A549 (cell line): ENCODE measurements at regions not wholly inside any gene's neighbourhood (a gene's known extent, or its start where the extent isn't known, plus 50 kb on each side); places are given as distances from the start of the nearest gene placed in this dataset.

Source experiments
- ATAC-seq, 2 experiments: fragments of 200-7000 bp in 1 of 2; fragments of >200 bp in 1 of 2; cut with Nextera tagmentation in 1 of 2; cut with Tn5 transposase in 1 of 2; 3 replicates each; pipeline versions ENCODE4 v1.8.0 to v1.9.1; 2018 to 2020; ENCODE audit warnings: mild to moderate bottlenecking in 1 of 2, moderate library complexity in 1 of 2
- CTCF ChIA-PET: fragments of 300-600 bp; sonication (Branson Sonifier 250); formaldehyde crosslinking; extraction: SDS; loops from one replicate; lab custom pipeline; 2021; ENCODE audit warnings: antibody characterized with exemption, inconsistent platforms; lab: Yijun Ruan, JAX
- POLR2A ChIA-PET: fragments of 350-600 bp; formaldehyde crosslinking; extraction: SDS; loops from one replicate; lab custom pipeline; 2021; ENCODE audit warnings: antibody characterized with exemption, inconsistent platforms; lab: Yijun Ruan, JAX
- DNase-seq, 2 experiments: peaks; one replicate each; pipeline versions ENCODE4 v3.0.0 to v3.0.0-alpha.2; 2011 to 2016; ENCODE audit warnings: low read depth in 1 of 2, low spot score in 1 of 2
- FAIRE-seq: peaks from 2 replicates; lab custom pipeline; 2011; peaks lifted over from hg19 to GRCh38; lab: Jason Lieb, UNC
- H3K27ac ChIP-seq, 2 experiments: fragments of >200 bp; sonication (Bioruptor Twin); formaldehyde crosslinking; 3 replicates each; pipeline ENCODE4 v1.5.1; 2016 to 2017
- H3K4me1 ChIP-seq: fragments of >200 bp; sonication (Bioruptor Twin); formaldehyde crosslinking; 3 replicates; pipeline ENCODE4 v1.6.1; 2016
- H3K4me2 ChIP-seq: fragments of >200 bp; sonication (Bioruptor Twin); formaldehyde crosslinking; 3 replicates; pipeline ENCODE4 v1.6.1; 2016
- H3K4me3 ChIP-seq: fragments of >200 bp; sonication (Bioruptor Twin); formaldehyde crosslinking; 3 replicates; pipeline ENCODE4 v1.5.1; 2016
- H3K9me3 ChIP-seq: fragments of >200 bp; sonication (Bioruptor Twin); formaldehyde crosslinking; 3 replicates; pipeline ENCODE4 v1.6.1; 2016
- BCL3 ChIP-seq: fragments of >200 bp; sonication (Bioruptor Twin); formaldehyde crosslinking; IDR thresholded peaks from 3 replicates; pipeline ENCODE4 v1.6.1; 2016
- BHLHE40 ChIP-seq: IDR thresholded peaks from 2 replicates; pipeline ENCODE4 v1.6.1; 2012; ENCODE audit warnings: low read depth, low read length, inconsistent platforms
- CBX2 ChIP-seq: fragments of 200-600 bp; sonication (generic); IDR thresholded peaks from 2 replicates; pipeline ENCODE4 v1.6.1; 2016; ENCODE audit warnings: low read depth, mild to moderate bottlenecking, borderline replicate concordance
- CHD4 ChIP-seq: fragments of 200-600 bp; sonication (generic); IDR thresholded peaks from 2 replicates; pipeline ENCODE4 v1.6.1; 2016; ENCODE audit warnings: antibody characterized with exemption, mild to moderate bottlenecking, borderline replicate concordance
- CTCF ChIP-seq: fragments of >200 bp; sonication (Bioruptor Twin); formaldehyde crosslinking; IDR thresholded peaks from 3 replicates; pipeline ENCODE4 v1.5.1; 2016
- E2F6 ChIP-seq: IDR thresholded peaks from 2 replicates; pipeline ENCODE4 v1.6.1; 2012; ENCODE audit warnings: low read depth, borderline replicate concordance
- EHF ChIP-seq: fragments of 250-450 bp; sonication (Bioruptor Pico); IDR thresholded peaks from 2 replicates; pipeline ENCODE4 v1.5.0; 2020; ENCODE audit warnings: mild to moderate bottlenecking
- EP300 ChIP-seq, 2 experiments: fragments of >200 bp; sonication (Bioruptor Twin); formaldehyde crosslinking; IDR thresholded peaks; 2 replicates in 1 of 2; 3 replicates in 1 of 2; pipeline ENCODE4 v1.6.1; 2016 to 2017
- ESRRA ChIP-seq: fragments of 150-350 bp; IDR thresholded peaks from 2 replicates; pipeline ENCODE4 v1.6.1; 2014; ENCODE audit warnings: mild to moderate bottlenecking, low read length, borderline replicate concordance
- FOSB ChIP-seq: fragments of 250-450 bp; sonication (Bioruptor Pico); IDR thresholded peaks from 2 replicates; pipeline ENCODE4 v1.5.0; 2020; ENCODE audit warnings: mild to moderate bottlenecking, moderate library complexity
- FOSL2 ChIP-seq, 2 experiments: fragments of 450-650 bp in 1 of 2; fragments of >200 bp in 1 of 2; sonication (Bioruptor Twin) in 1 of 2; formaldehyde crosslinking; IDR thresholded peaks; 2 replicates each; pipeline versions ENCODE4 v1.5.0 to v1.6.1; 2016 to 2020; ENCODE audit warnings: mild to moderate bottlenecking in 1 of 2, moderate library complexity in 1 of 2
- GATA3 ChIP-seq: IDR thresholded peaks from 2 replicates; pipeline ENCODE4 v1.6.1; 2012; ENCODE audit warnings: borderline replicate concordance
- HEYL ChIP-seq: fragments of 250-450 bp; sonication (Bioruptor Pico); IDR thresholded peaks from 2 replicates; pipeline ENCODE4 v1.8.0; 2021; ENCODE audit warnings: mild to moderate bottlenecking, moderate library complexity
- HMGXB4 ChIP-seq: fragments of 250-450 bp; sonication (Bioruptor Pico); IDR thresholded peaks from 2 replicates; pipeline ENCODE4 v1.5.0; 2021; ENCODE audit warnings: mild to moderate bottlenecking, moderate library complexity, borderline replicate concordance
- JUNB ChIP-seq: fragments of >200 bp; sonication (Bioruptor Twin); formaldehyde crosslinking; IDR thresholded peaks from 2 replicates; pipeline ENCODE4 v1.6.1; 2016
- KDM1A ChIP-seq: fragments of 200-600 bp; sonication (generic); IDR thresholded peaks from 2 replicates; pipeline ENCODE4 v1.6.1; 2016; ENCODE audit warnings: low read depth, mild to moderate bottlenecking
- MAFK ChIP-seq: fragments of 450-650 bp; IDR thresholded peaks from 2 replicates; pipeline ENCODE4 v1.6.1; 2014; ENCODE audit not compliant: partially characterized antibody
- MAZ ChIP-seq: fragments of 150-350 bp; IDR thresholded peaks from 2 replicates; pipeline ENCODE4 v1.6.1; 2014; ENCODE audit warnings: antibody characterized with exemption, low read depth, low read length, borderline replicate concordance
- MYC ChIP-seq: IDR thresholded peaks from 2 replicates; pipeline ENCODE4 v1.6.1; 2012; ENCODE audit warnings: mild to moderate bottlenecking, inconsistent platforms, low read length, improper control_type of control experiment, borderline replicate concordance
- POLR2A ChIP-seq: IDR thresholded peaks from 2 replicates; pipeline ENCODE4 v1.6.1; 2012; ENCODE audit warnings: mild to moderate bottlenecking, low read length
- POLR2AphosphoS2 ChIP-seq: conservative IDR thresholded peaks from 2 replicates; pipeline ENCODE4 v1.6.1; 2012; ENCODE audit warnings: low read length, improper control_type of control experiment, inconsistent platforms
- RAD21 ChIP-seq, 2 experiments: fragments of >200 bp in 1 of 2; sonication (Bioruptor Twin) in 1 of 2; formaldehyde crosslinking in 1 of 2; IDR thresholded peaks in 1 of 2; conservative IDR thresholded peaks in 1 of 2; 2 replicates in 1 of 2; 3 replicates in 1 of 2; pipeline ENCODE4 v1.6.1; 2012 to 2018; ENCODE audit warnings: inconsistent platforms in 1 of 2
- RARB ChIP-seq: fragments of 250-450 bp; sonication (Bioruptor Pico); IDR thresholded peaks from 2 replicates; pipeline ENCODE4 v1.8.0; 2021; ENCODE audit warnings: mild to moderate bottlenecking, moderate library complexity
- RCOR1 ChIP-seq: fragments of 150-350 bp; IDR thresholded peaks from 2 replicates; pipeline ENCODE4 v1.6.1; 2014; ENCODE audit warnings: antibody characterized with exemption, low read length, low read depth
- RNF2 ChIP-seq: fragments of 200-600 bp; sonication (generic); IDR thresholded peaks from 2 replicates; pipeline ENCODE4 v1.6.1; 2016; ENCODE audit warnings: low read depth, mild to moderate bottlenecking, antibody characterized with exemption, moderate library complexity, borderline replicate concordance
- TFCP2L1 ChIP-seq: fragments of 250-450 bp; sonication (Bioruptor Pico); IDR thresholded peaks from 2 replicates; pipeline ENCODE4 v1.5.0; 2021; ENCODE audit warnings: mild to moderate bottlenecking
- ZFP36 ChIP-seq: fragments of 450-650 bp; IDR thresholded peaks from 2 replicates; pipeline ENCODE4 v1.6.1; 2014; ENCODE audit warnings: borderline replicate concordance; ENCODE audit not compliant: partially characterized antibody
- ZSCAN20 ChIP-seq: fragments of 250-450 bp; sonication (Bioruptor Pico); IDR thresholded peaks from 2 replicates; pipeline ENCODE4 v1.8.0; 2022; ENCODE audit warnings: mild to moderate bottlenecking, moderate library complexity
- WGBS: methylation state at CpG from one replicate; pipeline ENCODE4 v1.1.6; 2017; ENCODE audit errors: missing lambda C conversion rate; 5-methylcytosine and 5-hydroxymethylcytosine counted together

- CTCF ChIA-PET, result no interaction called here
- Histone ChIP-seq H3K4me1 (no peaks in the 10 kb centered on the region), H3K4me2 (no peak overlapping the region), H3K9me3 (no peaks in the 10 kb centered on the region), H3K27ac (no peak overlapping the region), H3K4me3 (no peak overlapping the region)
- DNase-seq (no peak), ATAC-seq (no peak), FAIRE-seq (no peak)
- no peak for TF ChIP-seq E2F6
- TF ChIP-seq KDM1A, result no peak
- no peak for TF ChIP-seq CTCF
- TF ChIP-seq RARB (CRISPR knock-in tag), result no peak
- no peak for TF ChIP-seq TFCP2L1 (CRISPR knock-in tag)
- no peak for TF ChIP-seq ESRRA
- no peak for TF ChIP-seq JUNB
- TF ChIP-seq POLR2A, result no peak
- no peak for TF ChIP-seq MAFK
- no peak for TF ChIP-seq GATA3
- TF ChIP-seq MYC, result no peak
- no peak for TF ChIP-seq CBX2
- no peak for TF ChIP-seq CHD4
- no peak for TF ChIP-seq RNF2
- TF ChIP-seq FOSB (CRISPR knock-in tag), result no peak
- WGBS, result 27% methylated on average over 10 of the region's 15 CpGs
- POLR2A ChIA-PET, result no interaction called here
Measured at GRCh38 chr13:53873558-53873957, 844.9 kb downstream of the OLFM4 start.

- FAIRE-seq (no peak), ATAC-seq (no peak), DNase-seq (no peak)
- H3K4me1 ChIP-seq, result no peaks in the 10 kb centered on the region
- POLR2A ChIA-PET, result no interaction called here
- CTCF ChIA-PET, result no interaction called here
- 4% methylated on average over 1 of the region's 1 CpG for WGBS
- no peak for TF ChIP-seq E2F6
- TF ChIP-seq RAD21 (conservative IDR thresholded peaks at IDR 0.05 in 1 of 2, IDR thresholded peaks at IDR 0.05 in 1 of 2), result no peak
- TF ChIP-seq HMGXB4 (CRISPR knock-in tag), result no peak
- TF ChIP-seq FOSL2 (IDR thresholded peaks at IDR 0.05), result no peak
- TF ChIP-seq FOSL2 (CRISPR knock-in tag; IDR thresholded peaks at IDR 0.05), result no peak
- TF ChIP-seq TFCP2L1 (CRISPR knock-in tag), result no peak
- no peak for TF ChIP-seq MAZ
- TF ChIP-seq EHF, result no peak
- no peak for TF ChIP-seq FOSB (CRISPR knock-in tag)
- no peak for TF ChIP-seq POLR2AphosphoS2
- TF ChIP-seq BCL3, result no peak
- TF ChIP-seq RCOR1, result no peak
- TF ChIP-seq ZFP36, result no peak
- TF ChIP-seq HEYL, result no peak
- TF ChIP-seq BHLHE40, result no peak
- TF ChIP-seq ZSCAN20 (CRISPR knock-in tag), result no peak
- no peak for TF ChIP-seq RARB (CRISPR knock-in tag)
- TF ChIP-seq EP300 (IDR thresholded peaks at IDR 0.05), result no peak
- no peak for TF ChIP-seq CTCF
- no peak overlapping the region for H3K27ac ChIP-seq
- H3K4me2 ChIP-seq, result no peak overlapping the region
- no peaks in the 10 kb centered on the region for H3K9me3 ChIP-seq
- no peak overlapping the region for H3K4me3 ChIP-seq
Measured at GRCh38 chr13:53878861-53879260, 850.2 kb downstream of the OLFM4 start.
